HG03103 (cell line): ENCODE measurements at regions not wholly inside any gene's neighbourhood (a gene's known extent, or its start where the extent isn't known, plus 50 kb on each side); places are given as distances from the start of the nearest gene placed in this dataset.

Experiments
- ATAC-seq: cut with Tn5 transposase; IDR thresholded peaks from one replicate; pipeline ENCODE4 v1.9.1; 2021; ENCODE audit warnings: low read depth; ENCODE audit not compliant: unreplicated experiment

GRCh38 chr4:20351360-20352162 lies 99.9 kb downstream of the SLIT2 start:
- no peak for ATAC-seq

DNA sequence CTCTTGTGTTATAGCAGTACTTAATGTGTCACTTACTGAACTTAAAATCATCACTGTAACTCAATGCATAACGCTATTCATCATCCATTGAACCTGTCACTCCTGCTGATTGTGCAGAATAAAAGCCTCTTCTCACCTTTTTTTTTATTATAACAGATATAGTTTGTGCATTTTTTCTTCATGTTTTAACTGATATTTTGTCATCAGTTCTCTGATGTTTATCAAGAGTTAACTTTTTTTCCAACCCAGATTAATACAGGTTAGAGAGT lies 100.4 kb downstream of the SLIT2 start:
- ATAC-seq = no peak

- no peak for ATAC-seq
Observed at GRCh38 chr4:20353646-20354045, 101.9 kb downstream of the SLIT2 start.

DNA sequence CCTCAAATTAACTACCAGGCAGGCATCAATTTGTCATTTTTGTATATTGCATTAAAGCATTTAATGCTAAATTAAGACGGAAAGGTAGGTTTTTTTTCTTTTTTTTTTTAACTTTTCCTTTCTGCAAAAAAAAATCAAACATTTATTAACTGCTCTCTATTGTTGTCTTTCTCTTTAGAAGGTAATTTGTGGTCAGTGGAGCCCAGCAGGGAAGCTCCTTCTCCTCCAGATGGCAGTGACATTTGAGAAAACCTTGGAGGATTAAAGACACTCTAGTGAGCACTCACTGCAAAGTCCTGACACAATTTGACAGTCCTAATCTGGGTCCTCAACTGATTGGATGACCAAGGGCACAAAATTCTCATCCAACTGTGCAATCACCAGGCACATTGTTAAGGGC lies 102.4 kb downstream of the SLIT2 start:
- ATAC-seq = no peak

DNA sequence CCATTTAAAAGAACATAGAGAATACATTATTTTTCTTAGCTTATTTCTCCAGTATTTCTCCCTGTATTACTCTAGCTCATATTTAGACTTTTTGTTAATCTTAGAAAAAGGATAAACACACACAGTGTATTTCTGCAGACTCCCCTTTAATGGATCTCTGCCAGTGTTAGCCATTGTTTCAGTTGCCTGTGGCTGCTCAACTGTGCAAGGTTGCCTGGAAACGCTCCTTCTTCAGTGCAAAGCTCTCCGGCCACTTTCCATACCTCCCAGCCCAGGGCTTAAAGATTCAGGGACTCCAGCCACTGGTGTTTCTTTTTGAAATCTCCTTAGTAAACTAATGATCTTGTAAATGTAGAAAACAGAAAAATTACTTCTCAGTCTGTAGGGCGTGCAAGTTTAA lies 104.9 kb downstream of the SLIT2 start:
- ATAC-seq = no peak

GRCh38 chr4:20358110-20358509 lies 106.4 kb downstream of the SLIT2 start:
- ATAC-seq = no peak

- ATAC-seq = peak; percentile 94
Observed at GRCh38 chr4:20359692-20360091, 108.0 kb downstream of the SLIT2 start.

- no peak for ATAC-seq
Observed at GRCh38 chr4:20362148-20362547, 110.4 kb downstream of the SLIT2 start.

- ATAC-seq = no peak
Observed at GRCh38 chr4:20364969-20365368, 113.3 kb downstream of the SLIT2 start.

GRCh38 chr4:20367446-20367845 lies 115.7 kb downstream of the SLIT2 start:
- no peak for ATAC-seq

- no peak for ATAC-seq
Observed at GRCh38 chr4:20368926-20369325, 117.2 kb downstream of the SLIT2 start.

DNA sequence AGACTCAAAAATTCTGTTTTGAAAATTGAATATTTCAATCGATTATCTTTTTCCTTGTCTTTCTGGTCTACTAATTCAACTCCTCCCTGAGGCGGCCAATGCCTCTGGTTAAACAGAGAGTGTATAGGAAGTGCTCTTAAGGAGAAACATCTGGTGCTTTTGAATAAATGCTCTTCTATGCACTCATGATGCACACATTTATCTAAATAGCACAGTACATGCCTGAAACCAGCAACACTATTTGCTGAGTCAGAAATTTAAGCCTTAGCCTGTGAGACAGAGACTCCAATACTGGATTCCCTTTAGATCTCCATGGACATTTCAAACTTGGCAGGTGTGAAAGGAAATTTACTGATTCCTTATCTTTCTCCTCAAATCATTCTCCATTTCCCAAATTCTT lies 118.6 kb downstream of the SLIT2 start:
- no peak for ATAC-seq

- ATAC-seq = no peak
Observed at GRCh38 chr4:20376070-20376469, 124.4 kb downstream of the SLIT2 start.

DNA sequence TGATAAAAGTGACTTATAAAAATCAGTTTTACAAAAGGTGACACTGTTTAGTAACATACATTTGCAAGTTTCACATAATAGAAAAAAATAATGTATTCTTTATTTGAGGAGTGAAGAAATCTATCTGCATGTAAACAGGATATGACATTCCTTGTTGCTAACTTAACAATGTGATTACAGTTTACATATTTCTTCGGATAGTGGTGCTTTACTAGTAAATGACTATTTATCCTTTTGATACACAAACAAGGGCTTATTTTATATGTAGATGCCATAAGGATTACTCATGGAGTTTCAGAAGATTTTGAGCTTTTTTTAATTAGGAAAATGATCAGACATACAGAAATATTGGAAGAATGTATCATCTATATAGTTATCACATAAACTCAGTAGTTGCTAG lies 126.5 kb downstream of the SLIT2 start:
- no peak for ATAC-seq

- ATAC-seq = no peak
Observed at GRCh38 chr4:20381005-20381404, 129.3 kb downstream of the SLIT2 start.

DNA sequence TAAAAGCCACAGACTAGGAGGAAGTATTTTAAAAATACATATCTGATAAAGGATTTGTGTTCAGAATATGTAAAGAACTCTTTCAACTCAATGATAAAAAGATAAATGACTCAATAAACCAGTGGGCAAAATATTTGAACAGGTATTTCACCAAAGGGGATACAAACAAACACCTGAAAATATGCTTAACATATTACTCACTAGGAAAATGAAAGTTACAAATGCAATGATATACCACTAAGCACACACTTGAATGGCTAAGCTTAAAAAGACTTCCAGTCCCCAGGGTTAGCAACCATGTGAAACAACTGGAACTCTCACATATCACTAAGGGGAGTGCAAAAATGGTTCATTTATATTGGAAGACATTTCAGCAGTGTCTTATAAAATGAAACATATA lies 131.6 kb downstream of the SLIT2 start:
- ATAC-seq = no peak

- ATAC-seq = no peak
Observed at GRCh38 chr4:20383969-20384368, 132.3 kb downstream of the SLIT2 start.

GRCh38 chr4:20384456-20384855 lies 132.8 kb downstream of the SLIT2 start:
- ATAC-seq = no peak

- no peak for ATAC-seq
Observed at GRCh38 chr4:20386001-20386740, 134.5 kb downstream of the SLIT2 start.

- ATAC-seq = no peak
Observed at GRCh38 chr4:20386906-20387305, 135.2 kb downstream of the SLIT2 start.

GRCh38 chr4:20391198-20391597 lies 139.5 kb downstream of the SLIT2 start:
- ATAC-seq = no peak

DNA sequence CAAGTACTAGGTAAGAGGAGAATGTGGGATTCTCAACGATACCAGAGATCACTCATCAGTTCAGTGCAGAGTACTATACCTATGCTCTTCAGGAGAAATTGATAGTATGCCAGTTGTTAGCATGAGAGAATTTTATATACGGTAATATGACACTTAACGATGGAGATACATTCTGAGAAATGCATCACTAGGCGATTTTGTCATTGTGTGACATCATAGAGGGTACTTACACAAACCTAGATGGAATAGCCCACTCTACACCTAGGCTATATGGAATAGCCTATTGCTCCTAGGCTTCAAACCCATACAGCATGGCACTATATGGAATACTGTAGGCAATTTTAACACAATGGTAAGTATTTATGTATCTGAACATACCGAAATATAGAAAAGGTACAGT lies 140.2 kb downstream of the SLIT2 start:
- no peak for ATAC-seq
